ENCODE measurements at regions not wholly inside any gene's neighbourhood (a gene's known extent, or its start where the extent isn't known, plus 50 kb on each side); places are given as distances from the start of the nearest gene placed in this dataset.
"Not testable (repeated sequence)": the region's sequence is repeated elsewhere in the genome, so short reads cannot be mapped to it uniquely, and the experiment has no call there.

DNA sequence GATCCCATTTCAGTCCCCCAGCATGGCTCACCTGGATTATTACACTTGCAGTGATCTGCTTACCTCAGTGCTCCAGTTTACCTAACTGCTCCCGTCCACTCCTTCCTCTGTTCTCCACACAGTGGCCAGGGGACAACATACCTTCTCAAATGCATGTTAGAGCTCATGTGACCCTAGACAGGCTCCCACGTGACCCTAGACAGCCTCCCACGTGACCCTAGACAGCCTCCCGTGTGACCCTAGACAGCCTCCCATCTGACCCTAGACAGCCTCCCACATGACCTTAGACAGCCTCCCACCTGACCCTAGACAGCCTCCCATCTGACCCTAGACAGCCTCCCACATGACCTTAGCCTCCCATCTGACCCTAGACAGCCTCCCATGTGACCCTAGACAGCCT lies 226.0 kb upstream of the TMEM132C start:
- DNase-seq (ENCODE audit: low spot score): no peak

DNA sequence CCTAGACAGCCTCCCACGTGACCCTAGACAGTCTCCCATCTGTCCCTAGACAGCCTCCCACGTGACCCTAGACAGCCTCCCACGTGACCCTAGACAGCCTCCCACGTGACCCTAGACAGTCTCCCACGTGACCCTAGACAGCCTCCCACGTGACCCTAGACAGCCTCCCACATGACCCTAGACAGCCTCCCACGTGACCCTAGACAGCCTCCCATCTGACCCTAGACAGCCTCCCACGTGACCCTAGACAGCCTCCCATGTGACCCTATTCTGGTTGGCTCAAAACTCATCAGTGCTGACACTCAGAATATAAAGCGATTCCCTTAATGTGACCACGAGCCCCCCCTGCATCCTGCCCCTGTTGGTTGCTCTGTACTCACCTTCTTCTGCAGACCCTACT lies 224.7 kb upstream of the TMEM132C start:
- DNase-seq (ENCODE audit: low spot score): not testable (repeated sequence)

- DNase-seq (ENCODE audit: low spot score): no peak
Measured at GRCh38 chr12:128042825-128043224, 224.1 kb upstream of the TMEM132C start.

- no peak for DNase-seq (ENCODE audit: low spot score)
Measured at GRCh38 chr12:128043317-128043716, 223.7 kb upstream of the TMEM132C start.

- DNase-seq (ENCODE audit: low spot score): no peak
Measured at GRCh38 chr12:128047266-128048060, 219.5 kb upstream of the TMEM132C start.

- DNase-seq (ENCODE audit: low spot score): no peak
Measured at GRCh38 chr12:128052331-128052730, 214.6 kb upstream of the TMEM132C start.

- DNase-seq (ENCODE audit: low spot score): no peak
Measured at GRCh38 chr12:128052777-128053176, 214.2 kb upstream of the TMEM132C start.

- no peak for DNase-seq (ENCODE audit: low spot score)
Measured at GRCh38 chr12:128055567-128055966, 211.4 kb upstream of the TMEM132C start.

GRCh38 chr12:128056136-128056801 lies 210.7 kb upstream of the TMEM132C start:
- no peak for DNase-seq (ENCODE audit: low spot score)

DNA sequence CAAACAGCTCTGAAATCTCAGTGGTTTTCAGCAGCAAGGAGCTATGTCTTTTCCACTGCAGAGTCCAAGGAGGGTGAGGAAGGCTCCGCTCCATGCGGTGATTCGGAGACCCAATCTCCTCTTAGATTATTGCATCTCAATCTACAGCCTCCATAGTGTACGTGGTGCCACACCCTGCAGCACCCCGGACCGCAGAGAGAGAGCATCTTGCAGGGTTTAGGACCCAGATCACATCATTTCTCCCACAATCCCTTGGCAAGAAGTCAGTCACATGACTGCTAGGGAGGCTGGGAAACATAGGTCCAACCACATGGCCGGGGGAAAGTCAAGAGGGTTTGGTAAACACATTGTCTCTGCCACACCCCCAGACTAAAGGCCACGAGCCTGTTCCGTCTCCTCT lies 209.4 kb upstream of the TMEM132C start:
- DNase-seq (ENCODE audit: low spot score): no peak

- DNase-seq (ENCODE audit: low spot score): no peak
Measured at GRCh38 chr12:128059621-128060370, 207.2 kb upstream of the TMEM132C start.

GRCh38 chr12:128068211-128068610 lies 198.8 kb upstream of the TMEM132C start:
- peak; percentile 71 for DNase-seq (ENCODE audit: low spot score)

GRCh38 chr12:128069359-128069997 lies 197.5 kb upstream of the TMEM132C start:
- peak; percentile 76 for DNase-seq (ENCODE audit: low spot score)

DNA sequence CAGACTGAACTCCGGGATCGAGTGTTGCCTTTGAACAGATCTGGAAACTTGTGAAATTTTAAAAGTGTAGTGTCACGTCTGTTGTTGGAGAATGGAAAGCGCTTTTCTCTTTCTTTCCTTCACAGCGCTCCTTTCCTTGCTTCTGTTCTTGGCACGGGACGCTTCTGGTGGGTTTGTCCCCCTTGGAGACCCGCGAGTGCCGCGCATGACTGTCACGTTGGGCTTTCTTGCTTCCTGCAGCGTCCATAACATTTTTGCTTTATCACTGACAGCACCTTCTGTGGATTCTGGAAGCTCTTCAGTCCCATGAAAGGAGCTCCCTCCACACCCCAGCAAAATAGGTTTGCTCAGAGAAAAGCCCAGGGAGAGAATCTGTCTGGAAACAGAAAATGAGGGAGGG lies 193.0 kb upstream of the TMEM132C start:
- DNase-seq (ENCODE audit: low spot score): no peak

GRCh38 chr12:128075332-128075731 lies 191.6 kb upstream of the TMEM132C start:
- no peak for DNase-seq (ENCODE audit: low spot score)

GRCh38 chr12:128076188-128076587 lies 190.8 kb upstream of the TMEM132C start:
- no peak for DNase-seq (ENCODE audit: low spot score)

- no peak for DNase-seq (ENCODE audit: low spot score)
Measured at GRCh38 chr12:128077211-128077916, 189.6 kb upstream of the TMEM132C start.

DNA sequence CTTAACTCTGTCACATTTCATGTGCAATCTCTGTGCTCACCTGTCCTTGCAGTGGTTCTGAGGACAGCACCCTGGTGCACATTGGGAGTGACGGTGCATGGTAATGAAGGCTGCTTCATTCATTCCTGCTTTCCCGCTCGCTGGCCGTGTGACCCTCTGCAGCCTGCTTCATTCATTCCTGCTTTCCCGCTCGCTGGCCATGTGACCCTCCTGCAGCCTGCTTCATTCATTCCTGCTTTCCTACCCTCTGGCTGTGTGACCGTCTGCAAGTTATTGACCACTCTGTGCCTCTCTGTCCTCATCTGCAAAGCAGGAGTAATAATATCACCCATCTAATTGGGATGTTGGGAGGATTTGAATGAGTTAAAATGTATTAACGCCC lies 189.1 kb upstream of the TMEM132C start:
- DNase-seq (ENCODE audit: low spot score): no peak

GRCh38 chr12:128078301-128078971 lies 188.5 kb upstream of the TMEM132C start:
- no peak for DNase-seq (ENCODE audit: low spot score)

- no peak for DNase-seq (ENCODE audit: low spot score)
Measured at GRCh38 chr12:128079446-128079845, 187.5 kb upstream of the TMEM132C start.

DNA sequence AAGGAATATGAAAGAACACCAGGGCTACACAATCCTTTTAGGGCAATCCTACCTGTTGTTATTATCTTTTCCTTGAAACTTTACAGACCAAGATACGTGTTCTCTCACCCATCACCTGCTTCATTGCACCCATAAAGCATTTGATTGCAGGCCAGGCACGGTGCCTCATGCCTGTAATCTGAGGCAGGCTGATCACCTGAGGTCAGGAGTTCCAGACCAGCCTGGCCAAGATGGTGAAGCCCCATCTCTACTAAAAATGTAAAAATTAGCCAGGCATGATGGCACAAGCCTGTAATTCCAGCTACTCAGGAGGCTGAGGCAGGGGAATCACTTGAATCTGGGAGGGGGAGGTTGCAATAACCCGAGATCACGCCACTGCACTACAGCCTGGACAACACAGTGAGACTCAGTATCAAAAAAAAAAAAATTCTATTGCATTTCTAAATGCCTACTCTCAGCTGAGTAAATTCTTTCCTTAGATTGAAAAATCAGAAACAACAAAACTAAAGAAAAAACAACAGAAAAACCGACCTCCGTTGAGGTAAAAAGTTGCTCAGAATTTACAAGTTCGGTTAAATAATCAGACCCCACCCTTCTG lies 183.7 kb upstream of the TMEM132C start:
- no peak for DNase-seq (ENCODE audit: low spot score)

All from cerebellar cortex (tissue), 1 donor.